HEK293 (cell line): ENCODE measurements at regions not wholly inside any gene's neighbourhood (a gene's known extent, or its start where the extent isn't known, plus 50 kb on each side); places are given as distances from the start of the nearest gene placed in this dataset.
A peak's percentile ranks its signal among the peaks of the same experiment; 100 is the strongest.

Source experiments
- CTCF ChIA-PET: fragments of 350-600 bp; formaldehyde crosslinking; extraction: SDS; loops from one replicate; lab custom pipeline; 2021; ENCODE audit warnings: antibody characterized with exemption; lab: Yijun Ruan, JAX
- POLR2A ChIA-PET: fragments of 300-600 bp; formaldehyde crosslinking; extraction: SDS; loops from one replicate; lab custom pipeline; 2020; ENCODE audit warnings: antibody characterized with exemption, inconsistent platforms; lab: Yijun Ruan, JAX
- H3K27ac ChIP-seq: fragments of 200-500 bp; sonication (Bioruptor generic); 2 replicates; pipeline ENCODE4 v1.5.1; 2014; ENCODE audit warnings: low read depth, low read length, control low read depth, inconsistent platforms; ENCODE audit errors: extremely low read depth
- H3K36me3 ChIP-seq, 2 experiments: fragments of 200-500 bp in 1 of 2; sonication (Bioruptor generic) in 1 of 2; 1 replicate in 1 of 2; 2 replicates in 1 of 2; pipeline ENCODE4 v1.5.1; 2014 to 2017; ENCODE audit warnings: inconsistent platforms in 2 of 2, low read length in 2 of 2; ENCODE audit not compliant: control insufficient read depth in 2 of 2, insufficient read depth in 1 of 2
- H3K4me1 ChIP-seq: fragments of 200-500 bp; sonication (Bioruptor generic); 2 replicates; pipeline ENCODE4 v1.5.1; 2014; ENCODE audit warnings: mild to moderate bottlenecking, low read length, inconsistent platforms; ENCODE audit not compliant: control insufficient read depth, insufficient read depth
- H3K4me3 ChIP-seq: 2 replicates; pipeline ENCODE4 v1.5.1; 2011; ENCODE audit warnings: low read depth, mild to moderate bottlenecking, control low read depth, low read length, moderate library complexity
- H3K9me3 ChIP-seq: fragments of 200-500 bp; sonication (Bioruptor generic); 2 replicates; pipeline ENCODE4 v1.5.1; 2014; ENCODE audit warnings: low read depth, low read length, inconsistent platforms; ENCODE audit not compliant: control insufficient read depth, insufficient read depth
- GLIS2 ChIP-seq: fragments of 450-650 bp; formaldehyde crosslinking; IDR thresholded peaks from 2 replicates; pipeline ENCODE4 v1.5.1; 2016; ENCODE audit warnings: missing biosample characterization, missing genetic modification characterization
- SP3 ChIP-seq: fragments of 450-650 bp; formaldehyde crosslinking; IDR thresholded peaks from 2 replicates; pipeline ENCODE4 v1.5.1; 2016; ENCODE audit warnings: missing biosample characterization, missing genetic modification characterization
- WT1 ChIP-seq: fragments of 450-650 bp; formaldehyde crosslinking; IDR thresholded peaks from 2 replicates; pipeline ENCODE4 v1.5.1; 2016; ENCODE audit warnings: missing biosample characterization, missing genetic modification characterization
- ZEB2 ChIP-seq: fragments of 450-650 bp; formaldehyde crosslinking; IDR thresholded peaks from 2 replicates; pipeline ENCODE4 v1.5.1; 2016; ENCODE audit warnings: missing biosample characterization, missing genetic modification characterization
- ZFP37 ChIP-seq: fragments of 450-650 bp; formaldehyde crosslinking; IDR thresholded peaks from 2 replicates; pipeline ENCODE4 v1.5.1; 2016; ENCODE audit warnings: missing biosample characterization, missing genetic modification characterization
- ZNF2 ChIP-seq: fragments of 450-650 bp; formaldehyde crosslinking; IDR thresholded peaks from 2 replicates; pipeline ENCODE4 v1.5.1; 2016; ENCODE audit warnings: missing biosample characterization, missing genetic modification characterization
- ZNF324 ChIP-seq: fragments of 450-650 bp; formaldehyde crosslinking; IDR thresholded peaks from 2 replicates; pipeline ENCODE4 v1.5.1; 2016; ENCODE audit warnings: missing biosample characterization, missing genetic modification characterization
- ZNF350 ChIP-seq: fragments of 450-650 bp; formaldehyde crosslinking; IDR thresholded peaks from 2 replicates; pipeline ENCODE4 v1.5.0; 2017; ENCODE audit warnings: missing biosample characterization, mild to moderate bottlenecking, missing genetic modification characterization
- ZNF629 ChIP-seq: fragments of 450-650 bp; formaldehyde crosslinking; IDR thresholded peaks from 2 replicates; pipeline ENCODE4 v1.5.1; 2017; ENCODE audit warnings: missing biosample characterization, missing genetic modification characterization
- ZNF654 ChIP-seq: fragments of 450-650 bp; formaldehyde crosslinking; IDR thresholded peaks from 2 replicates; pipeline ENCODE4 v1.5.1; 2016; ENCODE audit warnings: low read depth, missing biosample characterization, missing genetic modification characterization
- ZNF660 ChIP-seq: fragments of 450-650 bp; IDR thresholded peaks from 2 replicates; pipeline ENCODE4 v1.5.1; 2018; ENCODE audit warnings: missing biosample characterization, mild to moderate bottlenecking, missing genetic modification characterization
- TF ChIP-seq, protein P1 (sequence below): fragments of 450-650 bp; IDR thresholded peaks from 2 replicates; pipeline ENCODE4 v1.5.1; 2018; ENCODE audit warnings: missing biosample characterization, missing genetic modification characterization
- TF ChIP-seq, protein P2 (sequence below): fragments of 450-650 bp; formaldehyde crosslinking; IDR thresholded peaks from 2 replicates; pipeline ENCODE4 v1.5.1; 2016; ENCODE audit warnings: missing biosample characterization, missing genetic modification characterization
- TF ChIP-seq, protein P3 (sequence below): fragments of 450-650 bp; formaldehyde crosslinking; IDR thresholded peaks from 2 replicates; pipeline ENCODE4 v1.5.1; 2016; ENCODE audit warnings: missing biosample characterization, missing genetic modification characterization, borderline replicate concordance
- TF ChIP-seq, protein P4 (sequence below): fragments of 450-650 bp; formaldehyde crosslinking; IDR thresholded peaks from 2 replicates; pipeline ENCODE4 v1.5.1; 2016; ENCODE audit warnings: missing biosample characterization, missing genetic modification characterization

DNA sequence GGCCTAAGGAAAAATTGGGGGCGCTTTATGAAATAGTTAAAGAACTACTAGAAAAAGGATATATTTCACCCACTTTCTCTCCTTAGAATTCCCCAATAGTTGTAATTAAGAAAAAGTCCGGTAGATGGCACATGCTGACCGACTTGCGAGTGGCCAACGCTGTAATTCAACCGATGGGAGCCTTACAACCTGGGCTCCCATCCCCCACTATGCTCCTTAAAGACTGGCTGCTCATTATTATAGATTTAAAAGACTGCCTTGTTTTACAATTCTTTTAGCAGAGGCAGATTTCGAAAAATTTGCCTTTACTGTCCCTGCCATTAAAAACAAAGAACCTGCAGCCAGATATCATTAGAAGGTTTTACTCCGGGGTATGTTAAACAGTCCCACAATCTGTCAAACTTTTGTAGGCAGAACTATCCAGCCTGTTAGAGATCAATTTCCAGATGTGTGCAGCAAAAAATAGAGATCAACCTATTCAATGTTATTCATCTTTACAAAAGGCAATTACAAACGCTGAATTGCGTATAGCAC, 58.5 kb upstream of the PRSS16 start:
- peak overlapping the region; percentile 21; the same call in 1 of the 2 replicates for H3K27ac ChIP-seq
- no peaks in the 10 kb centered on the region for H3K4me1 ChIP-seq
- ChIA-PET POLR2A (interaction anchor here (1.0 to 2.0 kb wide), 3 partner anchors 12 to 107 kb away, joined by 3 to 11 read pairs (median 7); no protein-coding TSS in a partner anchor), CTCF (interaction anchor here (0.7 to 1.9 kb wide), 5 partner anchors 12 to 707 kb away, joined by 3 to 6 read pairs (median 4); no protein-coding TSS in a partner anchor)
- TF ChIP-seq SP3: no peak
- peak; percentile 21; the same call in 1 of the 2 replicates for TF ChIP-seq ZEB2 (tag by site-specific recombination)
- TF ChIP-seq ZNF660 (tag by site-specific recombination): peak; percentile 10; the same call in 1 of the 2 replicates
- no peak for TF ChIP-seq ZNF629 (tag by site-specific recombination)
- no peak for TF ChIP-seq GLIS2 (tag by site-specific recombination)
- TF ChIP-seq, protein P1, sequence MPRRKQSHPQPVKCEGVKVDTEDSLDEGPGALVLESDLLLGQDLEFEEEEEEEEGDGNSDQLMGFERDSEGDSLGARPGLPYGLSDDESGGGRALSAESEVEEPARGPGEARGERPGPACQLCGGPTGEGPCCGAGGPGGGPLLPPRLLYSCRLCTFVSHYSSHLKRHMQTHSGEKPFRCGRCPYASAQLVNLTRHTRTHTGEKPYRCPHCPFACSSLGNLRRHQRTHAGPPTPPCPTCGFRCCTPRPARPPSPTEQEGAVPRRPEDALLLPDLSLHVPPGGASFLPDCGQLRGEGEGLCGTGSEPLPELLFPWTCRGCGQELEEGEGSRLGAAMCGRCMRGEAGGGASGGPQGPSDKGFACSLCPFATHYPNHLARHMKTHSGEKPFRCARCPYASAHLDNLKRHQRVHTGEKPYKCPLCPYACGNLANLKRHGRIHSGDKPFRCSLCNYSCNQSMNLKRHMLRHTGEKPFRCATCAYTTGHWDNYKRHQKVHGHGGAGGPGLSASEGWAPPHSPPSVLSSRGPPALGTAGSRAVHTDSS (tag by site-specific recombination): 0 out of 2 replicates have a peak, but pooled peaks have one; percentile 7
- TF ChIP-seq ZFP37 (tag by site-specific recombination): no peak
- peak; percentile 95 for TF ChIP-seq ZNF654
- TF ChIP-seq, protein P2, sequence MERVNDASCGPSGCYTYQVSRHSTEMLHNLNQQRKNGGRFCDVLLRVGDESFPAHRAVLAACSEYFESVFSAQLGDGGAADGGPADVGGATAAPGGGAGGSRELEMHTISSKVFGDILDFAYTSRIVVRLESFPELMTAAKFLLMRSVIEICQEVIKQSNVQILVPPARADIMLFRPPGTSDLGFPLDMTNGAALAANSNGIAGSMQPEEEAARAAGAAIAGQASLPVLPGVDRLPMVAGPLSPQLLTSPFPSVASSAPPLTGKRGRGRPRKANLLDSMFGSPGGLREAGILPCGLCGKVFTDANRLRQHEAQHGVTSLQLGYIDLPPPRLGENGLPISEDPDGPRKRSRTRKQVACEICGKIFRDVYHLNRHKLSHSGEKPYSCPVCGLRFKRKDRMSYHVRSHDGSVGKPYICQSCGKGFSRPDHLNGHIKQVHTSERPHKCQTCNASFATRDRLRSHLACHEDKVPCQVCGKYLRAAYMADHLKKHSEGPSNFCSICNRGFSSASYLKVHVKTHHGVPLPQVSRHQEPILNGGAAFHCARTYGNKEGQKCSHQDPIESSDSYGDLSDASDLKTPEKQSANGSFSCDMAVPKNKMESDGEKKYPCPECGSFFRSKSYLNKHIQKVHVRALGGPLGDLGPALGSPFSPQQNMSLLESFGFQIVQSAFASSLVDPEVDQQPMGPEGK: 0 out of 2 replicates have a peak, but pooled peaks have one; percentile 5
- 0 out of 2 replicates have a peak, but pooled peaks have one; percentile 26 for TF ChIP-seq ZNF2 (tag by site-specific recombination)
- TF ChIP-seq ZNF350: no peak
- TF ChIP-seq, protein P3, sequence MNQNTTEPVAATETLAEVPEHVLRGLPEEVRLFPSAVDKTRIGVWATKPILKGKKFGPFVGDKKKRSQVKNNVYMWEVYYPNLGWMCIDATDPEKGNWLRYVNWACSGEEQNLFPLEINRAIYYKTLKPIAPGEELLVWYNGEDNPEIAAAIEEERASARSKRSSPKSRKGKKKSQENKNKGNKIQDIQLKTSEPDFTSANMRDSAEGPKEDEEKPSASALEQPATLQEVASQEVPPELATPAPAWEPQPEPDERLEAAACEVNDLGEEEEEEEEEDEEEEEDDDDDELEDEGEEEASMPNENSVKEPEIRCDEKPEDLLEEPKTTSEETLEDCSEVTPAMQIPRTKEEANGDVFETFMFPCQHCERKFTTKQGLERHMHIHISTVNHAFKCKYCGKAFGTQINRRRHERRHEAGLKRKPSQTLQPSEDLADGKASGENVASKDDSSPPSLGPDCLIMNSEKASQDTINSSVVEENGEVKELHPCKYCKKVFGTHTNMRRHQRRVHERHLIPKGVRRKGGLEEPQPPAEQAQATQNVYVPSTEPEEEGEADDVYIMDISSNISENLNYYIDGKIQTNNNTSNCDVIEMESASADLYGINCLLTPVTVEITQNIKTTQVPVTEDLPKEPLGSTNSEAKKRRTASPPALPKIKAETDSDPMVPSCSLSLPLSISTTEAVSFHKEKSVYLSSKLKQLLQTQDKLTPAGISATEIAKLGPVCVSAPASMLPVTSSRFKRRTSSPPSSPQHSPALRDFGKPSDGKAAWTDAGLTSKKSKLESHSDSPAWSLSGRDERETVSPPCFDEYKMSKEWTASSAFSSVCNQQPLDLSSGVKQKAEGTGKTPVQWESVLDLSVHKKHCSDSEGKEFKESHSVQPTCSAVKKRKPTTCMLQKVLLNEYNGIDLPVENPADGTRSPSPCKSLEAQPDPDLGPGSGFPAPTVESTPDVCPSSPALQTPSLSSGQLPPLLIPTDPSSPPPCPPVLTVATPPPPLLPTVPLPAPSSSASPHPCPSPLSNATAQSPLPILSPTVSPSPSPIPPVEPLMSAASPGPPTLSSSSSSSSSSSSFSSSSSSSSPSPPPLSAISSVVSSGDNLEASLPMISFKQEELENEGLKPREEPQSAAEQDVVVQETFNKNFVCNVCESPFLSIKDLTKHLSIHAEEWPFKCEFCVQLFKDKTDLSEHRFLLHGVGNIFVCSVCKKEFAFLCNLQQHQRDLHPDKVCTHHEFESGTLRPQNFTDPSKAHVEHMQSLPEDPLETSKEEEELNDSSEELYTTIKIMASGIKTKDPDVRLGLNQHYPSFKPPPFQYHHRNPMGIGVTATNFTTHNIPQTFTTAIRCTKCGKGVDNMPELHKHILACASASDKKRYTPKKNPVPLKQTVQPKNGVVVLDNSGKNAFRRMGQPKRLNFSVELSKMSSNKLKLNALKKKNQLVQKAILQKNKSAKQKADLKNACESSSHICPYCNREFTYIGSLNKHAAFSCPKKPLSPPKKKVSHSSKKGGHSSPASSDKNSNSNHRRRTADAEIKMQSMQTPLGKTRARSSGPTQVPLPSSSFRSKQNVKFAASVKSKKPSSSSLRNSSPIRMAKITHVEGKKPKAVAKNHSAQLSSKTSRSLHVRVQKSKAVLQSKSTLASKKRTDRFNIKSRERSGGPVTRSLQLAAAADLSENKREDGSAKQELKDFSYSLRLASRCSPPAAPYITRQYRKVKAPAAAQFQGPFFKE (tag by site-specific recombination): no peak
- TF ChIP-seq WT1 (tag by site-specific recombination): no peak
- peak; percentile 39; the same call in 1 of the 2 replicates for TF ChIP-seq ZNF324 (tag by site-specific recombination)
- TF ChIP-seq, protein P4, sequence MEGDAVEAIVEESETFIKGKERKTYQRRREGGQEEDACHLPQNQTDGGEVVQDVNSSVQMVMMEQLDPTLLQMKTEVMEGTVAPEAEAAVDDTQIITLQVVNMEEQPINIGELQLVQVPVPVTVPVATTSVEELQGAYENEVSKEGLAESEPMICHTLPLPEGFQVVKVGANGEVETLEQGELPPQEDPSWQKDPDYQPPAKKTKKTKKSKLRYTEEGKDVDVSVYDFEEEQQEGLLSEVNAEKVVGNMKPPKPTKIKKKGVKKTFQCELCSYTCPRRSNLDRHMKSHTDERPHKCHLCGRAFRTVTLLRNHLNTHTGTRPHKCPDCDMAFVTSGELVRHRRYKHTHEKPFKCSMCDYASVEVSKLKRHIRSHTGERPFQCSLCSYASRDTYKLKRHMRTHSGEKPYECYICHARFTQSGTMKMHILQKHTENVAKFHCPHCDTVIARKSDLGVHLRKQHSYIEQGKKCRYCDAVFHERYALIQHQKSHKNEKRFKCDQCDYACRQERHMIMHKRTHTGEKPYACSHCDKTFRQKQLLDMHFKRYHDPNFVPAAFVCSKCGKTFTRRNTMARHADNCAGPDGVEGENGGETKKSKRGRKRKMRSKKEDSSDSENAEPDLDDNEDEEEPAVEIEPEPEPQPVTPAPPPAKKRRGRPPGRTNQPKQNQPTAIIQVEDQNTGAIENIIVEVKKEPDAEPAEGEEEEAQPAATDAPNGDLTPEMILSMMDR (tag by site-specific recombination): peak; percentile 52; the same call in 1 of the 2 replicates
- H3K36me3 ChIP-seq: no peaks in the 10 kb centered on the region
- H3K4me3 ChIP-seq: peak overlapping the region; percentile 71
- H3K9me3 ChIP-seq: no peaks in the 10 kb centered on the region
